ENCODE measurements at regions not wholly inside any gene's neighbourhood (a gene's known extent, or its start where the extent isn't known, plus 50 kb on each side); places are given as distances from the start of the nearest gene placed in this dataset.

- no peak for TF ChIP-seq TAF1 (IDR thresholded peaks at IDR 0.05; ENCODE audit: borderline replicate concordance, insufficient read depth, low read length)
- TF ChIP-seq SIN3A (IDR thresholded peaks at IDR 0.05; ENCODE audit: borderline replicate concordance, insufficient read depth, low read length), result no peak
- no peak for TF ChIP-seq POLR2AphosphoS5 (IDR thresholded peaks at IDR 0.05; ENCODE audit: low read depth, low read length)
- TF ChIP-seq FOXP2 (optimal IDR thresholded peaks at IDR 0.05; ENCODE audit: borderline replicate concordance, extremely low read depth, extremely low read length, insufficient read depth), result no peak
- TF ChIP-seq, protein P1, sequence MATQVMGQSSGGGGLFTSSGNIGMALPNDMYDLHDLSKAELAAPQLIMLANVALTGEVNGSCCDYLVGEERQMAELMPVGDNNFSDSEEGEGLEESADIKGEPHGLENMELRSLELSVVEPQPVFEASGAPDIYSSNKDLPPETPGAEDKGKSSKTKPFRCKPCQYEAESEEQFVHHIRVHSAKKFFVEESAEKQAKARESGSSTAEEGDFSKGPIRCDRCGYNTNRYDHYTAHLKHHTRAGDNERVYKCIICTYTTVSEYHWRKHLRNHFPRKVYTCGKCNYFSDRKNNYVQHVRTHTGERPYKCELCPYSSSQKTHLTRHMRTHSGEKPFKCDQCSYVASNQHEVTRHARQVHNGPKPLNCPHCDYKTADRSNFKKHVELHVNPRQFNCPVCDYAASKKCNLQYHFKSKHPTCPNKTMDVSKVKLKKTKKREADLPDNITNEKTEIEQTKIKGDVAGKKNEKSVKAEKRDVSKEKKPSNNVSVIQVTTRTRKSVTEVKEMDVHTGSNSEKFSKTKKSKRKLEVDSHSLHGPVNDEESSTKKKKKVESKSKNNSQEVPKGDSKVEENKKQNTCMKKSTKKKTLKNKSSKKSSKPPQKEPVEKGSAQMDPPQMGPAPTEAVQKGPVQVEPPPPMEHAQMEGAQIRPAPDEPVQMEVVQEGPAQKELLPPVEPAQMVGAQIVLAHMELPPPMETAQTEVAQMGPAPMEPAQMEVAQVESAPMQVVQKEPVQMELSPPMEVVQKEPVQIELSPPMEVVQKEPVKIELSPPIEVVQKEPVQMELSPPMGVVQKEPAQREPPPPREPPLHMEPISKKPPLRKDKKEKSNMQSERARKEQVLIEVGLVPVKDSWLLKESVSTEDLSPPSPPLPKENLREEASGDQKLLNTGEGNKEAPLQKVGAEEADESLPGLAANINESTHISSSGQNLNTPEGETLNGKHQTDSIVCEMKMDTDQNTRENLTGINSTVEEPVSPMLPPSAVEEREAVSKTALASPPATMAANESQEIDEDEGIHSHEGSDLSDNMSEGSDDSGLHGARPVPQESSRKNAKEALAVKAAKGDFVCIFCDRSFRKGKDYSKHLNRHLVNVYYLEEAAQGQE (IDR thresholded peaks at IDR 0.05; ENCODE audit: insufficient read depth in 1 of 2, low read depth in 2 of 2, low read length in 2 of 2), result no peak
Observed at GRCh38 chr6:112600168-112600567, 253.0 kb downstream of the RFPL4B start.

DNA sequence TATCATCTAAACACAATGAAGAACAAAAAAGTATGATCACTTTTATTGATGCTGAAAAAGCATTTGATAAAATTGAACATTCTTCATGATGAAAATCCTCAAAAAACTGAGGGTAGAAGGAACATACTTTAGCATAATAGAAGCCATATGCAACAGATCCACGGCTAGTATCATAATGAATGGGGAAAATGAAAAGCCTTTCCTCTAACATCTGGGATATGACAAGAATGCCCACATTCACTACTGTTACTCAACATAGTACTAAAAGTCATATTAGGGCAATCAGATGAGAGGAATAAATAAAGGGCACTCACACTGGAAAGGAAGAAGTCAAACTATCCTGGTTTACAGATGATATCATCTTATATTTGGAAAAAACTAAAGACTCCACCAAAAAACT is 256.6 kb downstream of the RFPL4B start:
- TF ChIP-seq SIN3A (IDR thresholded peaks at IDR 0.05; ENCODE audit: borderline replicate concordance, insufficient read depth, low read length), result no peak
- no peak for TF ChIP-seq TAF1 (IDR thresholded peaks at IDR 0.05; ENCODE audit: borderline replicate concordance, insufficient read depth, low read length)
- TF ChIP-seq FOXP2 (optimal IDR thresholded peaks at IDR 0.05; ENCODE audit: borderline replicate concordance, extremely low read depth, extremely low read length, insufficient read depth), result no peak
- TF ChIP-seq, protein P1 (IDR thresholded peaks at IDR 0.05; ENCODE audit: insufficient read depth in 1 of 2, low read depth in 2 of 2, low read length in 2 of 2), result no peak
- TF ChIP-seq POLR2AphosphoS5 (IDR thresholded peaks at IDR 0.05; ENCODE audit: low read depth, low read length), result no peak

DNA sequence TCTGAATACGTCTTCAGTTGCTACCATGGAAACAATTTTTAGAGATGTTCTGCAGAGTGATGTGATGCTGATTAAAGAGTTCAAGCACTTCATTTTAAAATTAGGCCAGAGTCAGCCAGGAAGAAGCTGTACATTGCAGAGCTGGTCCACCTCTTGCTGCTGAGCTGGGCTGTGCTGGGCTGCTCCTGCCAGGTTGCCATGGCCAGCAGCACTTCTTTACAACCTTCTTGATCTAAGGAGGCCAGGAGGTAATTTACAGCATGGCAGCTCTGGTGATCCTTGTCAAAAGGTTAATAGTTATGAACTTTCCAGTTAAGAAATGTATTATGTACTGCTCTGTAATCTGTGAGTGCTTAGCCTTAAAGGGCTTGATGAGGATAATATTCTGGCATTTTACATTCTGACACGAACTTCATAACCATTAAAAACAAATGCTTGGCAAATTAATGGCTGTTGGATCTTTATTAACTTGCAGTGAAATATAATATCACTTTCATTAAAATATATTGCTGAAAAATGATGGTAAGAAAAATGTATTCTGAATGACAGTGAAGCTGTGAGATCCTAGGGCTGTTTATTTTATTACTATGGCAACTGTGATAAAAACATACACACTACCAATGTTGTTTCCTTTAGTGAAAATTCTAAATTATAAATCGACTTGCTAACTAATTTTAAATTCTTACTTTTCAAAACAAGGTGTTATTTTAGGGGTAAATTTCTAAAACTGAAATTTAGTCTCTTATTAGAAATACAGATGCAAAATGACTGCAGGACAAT is 259.7 kb downstream of the RFPL4B start:
- TF ChIP-seq POLR2AphosphoS5 (IDR thresholded peaks at IDR 0.05; ENCODE audit: low read depth, low read length), result no peak
- TF ChIP-seq FOXP2 (optimal IDR thresholded peaks at IDR 0.05; ENCODE audit: borderline replicate concordance, extremely low read depth, extremely low read length, insufficient read depth), result no peak

DNA sequence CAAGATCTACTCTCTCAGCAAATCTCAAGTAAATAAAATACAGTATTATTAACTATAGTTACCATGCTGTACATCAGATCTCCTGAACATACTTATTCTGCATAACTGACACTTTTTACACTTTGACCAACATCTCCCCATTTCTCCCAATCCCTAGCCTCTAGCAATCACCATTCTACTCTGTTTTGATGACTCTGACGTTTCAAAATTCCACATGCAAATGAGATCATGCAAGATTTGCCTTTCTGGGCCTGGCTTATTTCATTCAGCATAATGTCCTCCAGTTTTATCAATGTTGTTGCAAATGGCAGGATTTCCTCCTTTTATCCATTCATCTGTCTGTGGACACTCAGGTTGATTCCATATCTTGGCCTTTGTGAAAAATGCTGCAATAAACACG is 266.3 kb downstream of the RFPL4B start:
- TF ChIP-seq, protein P1 (IDR thresholded peaks at IDR 0.05; ENCODE audit: insufficient read depth in 1 of 2, low read depth in 2 of 2, low read length in 2 of 2), result no peak
- no peak for TF ChIP-seq SIN3A (IDR thresholded peaks at IDR 0.05; ENCODE audit: borderline replicate concordance, insufficient read depth, low read length)
- TF ChIP-seq FOXP2 (optimal IDR thresholded peaks at IDR 0.05; ENCODE audit: borderline replicate concordance, extremely low read depth, extremely low read length, insufficient read depth), result no peak
- no peak for TF ChIP-seq TAF1 (IDR thresholded peaks at IDR 0.05; ENCODE audit: borderline replicate concordance, insufficient read depth, low read length)
- no peak for TF ChIP-seq POLR2AphosphoS5 (IDR thresholded peaks at IDR 0.05; ENCODE audit: low read depth, low read length)

DNA sequence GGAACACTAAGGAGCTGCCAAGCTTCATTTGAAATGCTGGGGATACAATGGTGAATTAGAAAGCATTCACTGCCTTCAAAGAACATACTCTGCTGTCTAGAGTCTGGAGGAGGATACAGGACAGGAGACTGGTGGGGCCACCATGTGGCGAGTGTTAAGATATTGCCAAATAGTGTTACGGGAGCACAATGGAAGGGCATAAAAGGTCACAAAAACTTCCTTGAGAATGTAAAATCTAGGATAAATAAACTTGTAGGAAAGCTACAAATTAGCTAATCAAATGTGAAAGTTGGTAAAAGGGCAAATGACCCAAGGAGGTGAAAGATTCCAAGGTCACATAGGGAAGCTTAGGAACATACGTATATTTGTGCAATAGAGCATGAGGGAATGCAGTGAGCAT is 271.7 kb downstream of the RFPL4B start:
- no peak for TF ChIP-seq FOXP2 (optimal IDR thresholded peaks at IDR 0.05; ENCODE audit: borderline replicate concordance, extremely low read depth, extremely low read length, insufficient read depth)

DNA sequence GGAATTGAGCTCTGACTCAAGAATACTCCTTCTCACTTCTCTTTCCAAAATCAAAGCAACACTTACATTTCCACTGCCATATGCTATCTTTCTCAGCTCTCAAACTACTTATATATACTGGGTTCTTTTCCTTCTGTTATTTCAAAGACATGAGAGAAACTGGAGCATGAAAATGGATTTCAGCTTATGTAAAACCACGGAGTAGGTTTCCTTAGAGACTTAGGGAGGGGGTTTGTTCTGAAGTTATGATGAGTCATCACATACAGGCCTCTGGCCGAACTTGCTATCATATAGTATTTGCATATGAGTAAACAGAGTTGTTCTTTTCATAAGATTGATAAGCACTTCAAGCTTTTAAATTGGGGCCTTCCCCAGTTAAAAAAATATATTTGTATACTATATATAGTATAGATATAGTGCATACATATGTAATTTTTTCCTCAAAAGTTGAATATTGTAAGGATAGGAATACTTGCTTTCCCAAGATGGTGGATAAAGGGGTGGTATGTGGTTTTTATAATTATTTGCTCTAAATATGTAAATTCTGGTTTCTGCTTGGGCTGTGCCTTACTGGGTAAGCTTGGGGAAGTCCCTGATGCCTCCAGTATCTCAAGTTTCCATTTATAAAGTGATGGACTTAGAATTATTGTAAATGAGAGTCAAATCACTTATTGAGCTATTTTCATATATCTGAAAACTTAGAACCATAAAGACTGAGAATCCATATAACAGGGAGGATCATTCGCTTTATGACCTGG is 273.9 kb downstream of the RFPL4B start:
- TF ChIP-seq FOXP2 (optimal IDR thresholded peaks at IDR 0.05; ENCODE audit: borderline replicate concordance, extremely low read depth, extremely low read length, insufficient read depth) (no peak), SIN3A (IDR thresholded peaks at IDR 0.05; ENCODE audit: borderline replicate concordance, insufficient read depth, low read length) (no peak), TAF1 (IDR thresholded peaks at IDR 0.05; ENCODE audit: borderline replicate concordance, insufficient read depth, low read length) (no peak), POLR2AphosphoS5 (IDR thresholded peaks at IDR 0.05; ENCODE audit: low read depth, low read length) (no peak)
- TF ChIP-seq, protein P1 (IDR thresholded peaks at IDR 0.05; ENCODE audit: insufficient read depth in 1 of 2, low read depth in 2 of 2, low read length in 2 of 2), result no peak
